K562 (cell line): ENCODE measurements at regions not wholly inside any gene's neighbourhood (a gene's known extent, or its start where the extent isn't known, plus 50 kb on each side); places are given as distances from the start of the nearest gene placed in this dataset.

Experiments used
- ATAC-seq: fragments of 200-7000 bp; cut with Tn5 transposase; 3 replicates; pipeline ENCODE4 v1.9.1; 2020; ENCODE audit warnings: moderate library complexity
- BruUV-seq: library from RNA; stranded (reverse); fragments of 400-500 nt; replicated peaks from 2 replicates; lab custom pipeline; 2021; lab: Mats Ljungman, UMichigan
- CTCF ChIA-PET: fragments of 300-600 bp; formaldehyde crosslinking; extraction: SDS; loops from one replicate; lab custom pipeline; 2021; ENCODE audit warnings: low intra/inter-chr PET ratio; lab: Yijun Ruan, JAX
- POLR2A ChIA-PET: fragments of 300-600, 350-650 bp; sonication (Branson Sonifier 250); formaldehyde crosslinking; extraction: SDS; loops from one replicate; lab custom pipeline; 2021; ENCODE audit warnings: antibody characterized with exemption, inconsistent platforms; lab: Yijun Ruan, JAX
- DNase-seq, 4 experiments: peaks; one replicate each; pipeline versions ENCODE4 v3.0.0 to v3.0.0-alpha.2; 2011 to 2018; ENCODE audit warnings: low spot score in 3 of 4, mixed read lengths in 3 of 4; ENCODE audit errors: extremely low read depth in 1 of 4
- FAIRE-seq: peaks from 2 replicates; lab custom pipeline; 2011; peaks lifted over from hg19 to GRCh38; lab: Jason Lieb, UNC
- H2AFZ ChIP-seq: 2 replicates; pipeline ENCODE4 v1.6.0; 2011; ENCODE audit warnings: low read depth, low read length, control low read depth, inconsistent platforms
- H3K27ac ChIP-seq: fragments of 200-600 bp; 3 replicates; pipeline ENCODE4 v1.8.0; 2011; ENCODE audit warnings: low read depth, mild to moderate bottlenecking, control low read depth, inconsistent platforms, low read length, moderate library complexity, mixed read lengths; ENCODE audit errors: extremely low read depth
- H3K27me3 ChIP-seq, 2 experiments: fragments of 300-600 bp in 1 of 2; 2 replicates in 1 of 2; 3 replicates in 1 of 2; pipeline versions ENCODE4 v1.6.0 to v1.8.0; 2011; ENCODE audit warnings: inconsistent platforms in 2 of 2, low read length in 2 of 2, mild to moderate bottlenecking in 1 of 2, mixed read lengths in 1 of 2, moderate library complexity in 1 of 2; ENCODE audit not compliant: control insufficient read depth in 2 of 2, insufficient read depth in 2 of 2
- H3K36me3 ChIP-seq: fragments of 300-600 bp; 3 replicates; pipeline ENCODE4 v1.8.0; 2011; ENCODE audit warnings: mild to moderate bottlenecking, low read length, inconsistent platforms; ENCODE audit not compliant: control insufficient read depth, insufficient read depth
- H3K4me1 ChIP-seq, 2 experiments: fragments of 200-600 bp in 1 of 2; replicated peaks in 1 of 2; 2 replicates in 1 of 2; 3 replicates in 1 of 2; pipeline versions ENCODE4 v1.5.1 to v1.8.0; 2011; ENCODE audit warnings: inconsistent platforms in 2 of 2, low read length in 2 of 2, mild to moderate bottlenecking in 1 of 2, mixed read lengths in 1 of 2, moderate library complexity in 1 of 2; ENCODE audit not compliant: control insufficient read depth in 2 of 2, insufficient read depth in 2 of 2
- H3K4me2 ChIP-seq: 2 replicates; pipeline ENCODE4 v1.6.1; 2011; ENCODE audit warnings: low read length, control low read depth, inconsistent platforms, mixed read lengths; ENCODE audit not compliant: insufficient read depth
- H3K4me3 ChIP-seq: fragments of 200-600 bp; sonication (generic), shearing (Covaris generic); 2 replicates; pipeline ENCODE4 v1.5.1; 2016; ENCODE audit warnings: control low read depth, inconsistent platforms
- H3K79me2 ChIP-seq: fragments of 200-600 bp; 3 replicates; pipeline ENCODE4 v1.8.0; 2011; ENCODE audit warnings: low read length, inconsistent platforms; ENCODE audit not compliant: control insufficient read depth, insufficient read depth
- H3K9ac ChIP-seq, 2 experiments: 2 replicates each; pipeline versions ENCODE4 v1.6.0 to v1.6.1; 2011; ENCODE audit warnings: low read depth in 2 of 2, low read length in 2 of 2, control low read depth in 1 of 2, inconsistent platforms in 1 of 2, mild to moderate bottlenecking in 1 of 2, mixed read lengths in 1 of 2; ENCODE audit not compliant: insufficient read depth in 1 of 2
- H3K9me1 ChIP-seq: one replicate; pipeline ENCODE4 v1.6.0; 2011; ENCODE audit warnings: inconsistent platforms, mild to moderate bottlenecking, low read length, moderate library complexity; ENCODE audit not compliant: control insufficient read depth, insufficient read depth
- H3K9me3 ChIP-seq: replicated peaks from 2 replicates; pipeline ENCODE4 v1.5.1; 2011; ENCODE audit warnings: low read depth, low read length, inconsistent platforms; ENCODE audit not compliant: control insufficient read depth, insufficient read depth
- H4K20me1 ChIP-seq: replicated peaks from 2 replicates; pipeline ENCODE4 v1.6.1; 2011; ENCODE audit warnings: low read length, inconsistent platforms, mixed read lengths; ENCODE audit not compliant: control insufficient read depth, insufficient read depth
- CBFA2T3 ChIP-seq: fragments of 450-650 bp; IDR thresholded peaks from 2 replicates; pipeline ENCODE4 v1.6.1; 2017
- CCNT2 ChIP-seq: IDR thresholded peaks from 2 replicates; pipeline ENCODE4 v1.6.1; 2011; ENCODE audit warnings: borderline replicate concordance, low read depth, mild to moderate bottlenecking, moderate library complexity, mixed read lengths, low read length; ENCODE audit not compliant: insufficient read length; ENCODE audit errors: extremely low read depth
- CUX1 ChIP-seq: fragments of 200-800 bp; sonication (Bioruptor generic); IDR thresholded peaks from 2 replicates; pipeline ENCODE4 v1.6.1; 2016; ENCODE audit warnings: missing genetic modification characterization, missing compliant biosample characterization
- DMBX1 ChIP-seq: fragments of 250-450 bp; sonication (Bioruptor Pico); IDR thresholded peaks from 2 replicates; pipeline ENCODE4 v1.8.0; 2022; ENCODE audit warnings: inconsistent platforms, mild to moderate bottlenecking, moderate library complexity, borderline replicate concordance
- HDAC6 ChIP-seq: IDR thresholded peaks from 2 replicates; pipeline ENCODE4 v1.6.1; 2012; ENCODE audit warnings: low read depth, mild to moderate bottlenecking, control low read depth, inconsistent platforms, low read length, moderate library complexity
- MCM2 ChIP-seq: fragments of 450-650 bp; IDR thresholded peaks from 2 replicates; pipeline ENCODE4 v1.6.1; 2017; ENCODE audit warnings: low read depth, mild to moderate bottlenecking
- ZBTB17 ChIP-seq: fragments of 450-650 bp; formaldehyde crosslinking; IDR thresholded peaks from 2 replicates; pipeline ENCODE4 v1.4.0; 2020; ENCODE audit warnings: mild to moderate bottlenecking
- ZBTB7A ChIP-seq: IDR thresholded peaks from 2 replicates; pipeline ENCODE4 v1.6.1; 2011; ENCODE audit warnings: low read depth, mild to moderate bottlenecking, low read length, moderate library complexity, borderline replicate concordance; ENCODE audit not compliant: control insufficient read depth
- ZNF407 ChIP-seq: fragments of 450-650 bp; IDR thresholded peaks from 2 replicates; pipeline ENCODE4 v1.6.1; 2016; ENCODE audit warnings: low read depth
- ZNF584 ChIP-seq: fragments of 200-800 bp; sonication (Bioruptor generic); IDR thresholded peaks from 2 replicates; pipeline ENCODE4 v1.6.1; 2016; ENCODE audit warnings: low read depth, mild to moderate bottlenecking, missing genetic modification characterization, missing compliant biosample characterization
- WGBS: fragments of 100-300 bp; shearing (Covaris generic); methylation state at CpG from one replicate; pipeline ENCODE4 v1.1.6; 2016; ENCODE audit warnings: low coverage, mixed read lengths; ENCODE audit not compliant: insufficient coverage; ENCODE audit errors: missing lambda C conversion rate; 5-methylcytosine and 5-hydroxymethylcytosine counted together
- in situ Hi-C: fragments of 300-500 bp; cut with MboI; formaldehyde crosslinking; loops from 4 replicates; pipeline ENCODE4 v1.15.0; 2018; ENCODE audit warnings: inconsistent platforms, mixed read lengths
- intact Hi-C: fragments of 100-400 bp; cut with micrococcal nuclease; formaldehyde crosslinking; loops from 2 replicates; pipeline ENCODE4 v1.14.2; 2022

- Histone ChIP-seq H3K4me1 (no peaks in the 10 kb centered on the region), H3K27me3 (no peaks in the 10 kb centered on the region), H2AFZ (no peak overlapping the region), H3K4me3 (no peak overlapping the region), H3K27ac (no peak overlapping the region), H3K4me2 (no peak overlapping the region), H3K79me2 (no peaks in the 10 kb centered on the region), H3K36me3 (no peaks in the 10 kb centered on the region), H3K9me1 (no peaks in the 10 kb centered on the region), H4K20me1 (no peaks in the 10 kb centered on the region), H3K9me3 (no peaks in the 10 kb centered on the region), H3K9ac (no peak overlapping the region)
- BruUV-seq: no TSS peak
- CTCF ChIA-PET: no interaction called here
- ATAC-seq (no peak), DNase-seq (no peak), FAIRE-seq (no peak)
- intact Hi-C loops (no loop called here), in situ Hi-C loops (no loop called here)
- WGBS: 29% methylated on average over 6 of the region's 6 CpGs
- POLR2A ChIA-PET: interaction anchor here (0.9 kb wide), 1 partner anchor 13 kb away, joined by 3 read pairs; no protein-coding TSS in a partner anchor
- TF ChIP-seq ZBTB7A (no peak), CUX1 (CRISPR knock-in tag) (no peak), DMBX1 (CRISPR knock-in tag) (no peak), ZBTB17 (CRISPR knock-in tag) (no peak), ZNF584 (CRISPR knock-in tag) (no peak), CCNT2 (no peak), CBFA2T3 (no peak), ZNF407 (no peak), MCM2 (no peak), HDAC6 (no peak)
These were observed 477.6 kb upstream of the KCNMB2 start for GRCh38 chr3:178058629-178059028.
